HUES48 (cell line): ENCODE measurements at regions not wholly inside any gene's neighbourhood (a gene's known extent, or its start where the extent isn't known, plus 50 kb on each side); places are given as distances from the start of the nearest gene placed in this dataset.

Source experiments
- H3K27ac ChIP-seq: one replicate; pipeline ENCODE4 v1.7.0; 2013; ENCODE audit warnings: low read depth, low read length, inconsistent platforms
- H3K27me3 ChIP-seq: 2 replicates; pipeline ENCODE4 v1.6.1; 2013; ENCODE audit warnings: mild to moderate bottlenecking, low read length; ENCODE audit not compliant: control insufficient read depth, insufficient read depth
- H3K36me3 ChIP-seq: 2 replicates; pipeline ENCODE4 v1.6.1; 2013; ENCODE audit warnings: low read length; ENCODE audit not compliant: control insufficient read depth, insufficient read depth
- H3K4me1 ChIP-seq: 2 replicates; pipeline ENCODE4 v1.6.1; 2013; ENCODE audit warnings: mild to moderate bottlenecking, low read length; ENCODE audit not compliant: control insufficient read depth, insufficient read depth
- H3K4me3 ChIP-seq: 2 replicates; pipeline ENCODE4 v1.5.1; 2013; ENCODE audit warnings: mild to moderate bottlenecking, low read depth, low read length
- H3K9ac ChIP-seq: 2 replicates; pipeline ENCODE4 v1.6.1; 2013; ENCODE audit warnings: mild to moderate bottlenecking, low read depth, low read length, moderate library complexity
- H3K9me3 ChIP-seq: 2 replicates; pipeline ENCODE4 v1.6.1; 2013; ENCODE audit warnings: low read length; ENCODE audit not compliant: control insufficient read depth, insufficient read depth

GRCh38 chr6:137982418-137983189, 115.5 kb downstream of the TNFAIP3 start:
- Histone ChIP-seq H3K27me3 (no peaks in the 10 kb centered on the region), H3K4me1 (no peaks in the 10 kb centered on the region), H3K4me3 (no peak overlapping the region), H3K36me3 (no peaks in the 10 kb centered on the region), H3K9ac (no peak overlapping the region), H3K9me3 (no peaks in the 10 kb centered on the region), H3K27ac (no peak overlapping the region)

GRCh38 chr6:137983269-137983668, 116.2 kb downstream of the TNFAIP3 start:
- no peak overlapping the region for H3K27ac ChIP-seq
- H3K27me3 ChIP-seq: no peaks in the 10 kb centered on the region
- no peak overlapping the region for H3K9ac ChIP-seq

GRCh38 chr6:137989664-137990063, 117.6 kb downstream of the PERP start:
- Histone ChIP-seq H3K9me3 (no peaks in the 10 kb centered on the region), H3K4me1 (no peaks in the 10 kb centered on the region), H3K9ac (no peak overlapping the region), H3K4me3 (no peak overlapping the region), H3K27me3 (no peaks in the 10 kb centered on the region), H3K36me3 (no peaks in the 10 kb centered on the region), H3K27ac (no peak overlapping the region)

More at GRCh38 chr6:137983269-137983668, 116.2 kb downstream of the TNFAIP3 start:
- Histone ChIP-seq H3K9me3 (no peaks in the 10 kb centered on the region), H3K4me1 (no peaks in the 10 kb centered on the region), H3K4me3 (no peak overlapping the region), H3K36me3 (no peaks in the 10 kb centered on the region)

- Histone ChIP-seq H3K4me1 (no peaks in the 10 kb centered on the region), H3K9ac (no peak overlapping the region), H3K4me3 (no peak overlapping the region), H3K27ac (no peak overlapping the region), H3K36me3 (no peaks in the 10 kb centered on the region), H3K9me3 (no peaks in the 10 kb centered on the region), H3K27me3 (no peaks in the 10 kb centered on the region)
These were observed 111.8 kb downstream of the PERP start for GRCh38 chr6:137995371-137995770.

- no peak overlapping the region for H3K9ac ChIP-seq
- H3K27ac ChIP-seq: no peak overlapping the region
These were observed 108.7 kb downstream of the PERP start for GRCh38 chr6:137998461-137999019.

GRCh38 chr6:137999815-138000214, 107.4 kb downstream of the PERP start:
- H3K4me1 ChIP-seq: peaks cover 1% of the 10 kb centered on the region
- H3K9ac ChIP-seq: no peak overlapping the region

More at GRCh38 chr6:137998461-137999019, 108.7 kb downstream of the PERP start:
- Histone ChIP-seq H3K4me3 (no peak overlapping the region), H3K36me3 (no peaks in the 10 kb centered on the region), H3K9me3 (no peaks in the 10 kb centered on the region), H3K4me1 (no peaks in the 10 kb centered on the region), H3K27me3 (no peaks in the 10 kb centered on the region)

GRCh38 chr6:138000941-138001340, 106.3 kb downstream of the PERP start:
- Histone ChIP-seq H3K9ac (no peak overlapping the region), H3K27me3 (no peaks in the 10 kb centered on the region), H3K4me1 (peaks cover 8% of the 10 kb centered on the region), H3K9me3 (no peaks in the 10 kb centered on the region), H3K36me3 (no peaks in the 10 kb centered on the region), H3K4me3 (no peak overlapping the region), H3K27ac (no peak overlapping the region)

More at GRCh38 chr6:137999815-138000214, 107.4 kb downstream of the PERP start:
- no peaks in the 10 kb centered on the region for H3K36me3 ChIP-seq
- H3K9me3 ChIP-seq: no peaks in the 10 kb centered on the region
- no peak overlapping the region for H3K4me3 ChIP-seq
- H3K27ac ChIP-seq: no peak overlapping the region
- H3K27me3 ChIP-seq: no peaks in the 10 kb centered on the region

GRCh38 chr6:138001750-138002349, 105.4 kb downstream of the PERP start:
- no peaks in the 10 kb centered on the region for H3K27me3 ChIP-seq
- H3K36me3 ChIP-seq: no peaks in the 10 kb centered on the region
- no peak overlapping the region for H3K27ac ChIP-seq
- H3K4me3 ChIP-seq: no peak overlapping the region
- no peak overlapping the region for H3K9ac ChIP-seq
- no peaks in the 10 kb centered on the region for H3K9me3 ChIP-seq
- peaks cover 10% of the 10 kb centered on the region for H3K4me1 ChIP-seq

- no peak overlapping the region for H3K27ac ChIP-seq
- H3K4me3 ChIP-seq: no peak overlapping the region
- H3K27me3 ChIP-seq: no peaks in the 10 kb centered on the region
- H3K36me3 ChIP-seq: no peaks in the 10 kb centered on the region
- H3K9me3 ChIP-seq: no peaks in the 10 kb centered on the region
- peaks cover 10% of the 10 kb centered on the region for H3K4me1 ChIP-seq
- no peak overlapping the region for H3K9ac ChIP-seq
These were observed 102.6 kb downstream of the PERP start for GRCh38 chr6:138004430-138005287.

- Histone ChIP-seq H3K9ac (no peak overlapping the region), H3K4me1 (peaks cover 10% of the 10 kb centered on the region), H3K36me3 (no peaks in the 10 kb centered on the region), H3K27ac (no peak overlapping the region), H3K27me3 (no peaks in the 10 kb centered on the region), H3K9me3 (no peaks in the 10 kb centered on the region), H3K4me3 (no peak overlapping the region)
These were observed 101.4 kb downstream of the PERP start for GRCh38 chr6:138005846-138006245.
